ENCODE measurements at regions not wholly inside any gene's neighbourhood (a gene's known extent, or its start where the extent isn't known, plus 50 kb on each side); places are given as distances from the start of the nearest gene placed in this dataset.

GRCh38 chr9:30524311-30524710 lies 1860.1 kb upstream of the ACO1 start:
- Histone ChIP-seq H3K4me3 (ENCODE audit: low read depth, low read length) (no peak overlapping the region), H3K9me3 (ENCODE audit: control insufficient read depth, insufficient read depth, low read depth, low read length) (no peaks in the 10 kb centered on the region), H3K36me3 (ENCODE audit: control insufficient read depth in 2 of 2, insufficient read depth in 1 of 2, low read length in 2 of 2) (no peaks in the 10 kb centered on the region), H3K27ac (ENCODE audit: extremely low read depth, low read depth, low read length) (no peak overlapping the region), H3K4me1 (ENCODE audit: control insufficient read depth, insufficient read depth, low read length) (no peaks in the 10 kb centered on the region)
- TF ChIP-seq SP7 (tag by site-specific recombination; IDR thresholded peaks at IDR 0.05) (no peak), ZNF830 (tag by site-specific recombination; IDR thresholded peaks at IDR 0.05; ENCODE audit: low read depth) (no peak), HOXC10 (CRISPR knock-in tag; IDR thresholded peaks at IDR 0.05) (no peak), ZNF837 (tag by site-specific recombination; IDR thresholded peaks at IDR 0.05) (no peak), ZNF423 (tag by site-specific recombination; IDR thresholded peaks at IDR 0.05) (no peak), ZNF639 (tag by site-specific recombination; IDR thresholded peaks at IDR 0.05) (no peak), ZNF169 (tag by site-specific recombination; IDR thresholded peaks at IDR 0.05) (no peak), YY1 (tag by site-specific recombination; IDR thresholded peaks at IDR 0.05) (no peak)
- CTCF ChIA-PET, result no interaction called here
- POLR2A ChIA-PET, result no interaction called here

- Histone ChIP-seq H3K36me3 (ENCODE audit: control insufficient read depth in 2 of 2, insufficient read depth in 1 of 2, low read length in 2 of 2) (no peaks in the 10 kb centered on the region), H3K4me3 (ENCODE audit: low read depth, low read length) (no peak overlapping the region), H3K9me3 (ENCODE audit: control insufficient read depth, insufficient read depth, low read depth, low read length) (no peaks in the 10 kb centered on the region), H3K4me1 (ENCODE audit: control insufficient read depth, insufficient read depth, low read length) (no peaks in the 10 kb centered on the region), H3K27ac (ENCODE audit: extremely low read depth, low read depth, low read length) (no peak overlapping the region)
- ChIA-PET POLR2A (no interaction called here), CTCF (no interaction called here)
- TF ChIP-seq ZNF654 (tag by site-specific recombination; IDR thresholded peaks at IDR 0.05; ENCODE audit: low read depth) (no peak), ZNF645 (tag by site-specific recombination; IDR thresholded peaks at IDR 0.05) (no peak), ZFP37 (tag by site-specific recombination; IDR thresholded peaks at IDR 0.05) (no peak), ZSCAN4 (tag by site-specific recombination; IDR thresholded peaks at IDR 0.05) (no peak), ZEB2 (tag by site-specific recombination; IDR thresholded peaks at IDR 0.05) (no peak), SALL2 (tag by site-specific recombination; IDR thresholded peaks at IDR 0.05; ENCODE audit: borderline replicate concordance) (no peak), ZNF792 (tag by site-specific recombination; IDR thresholded peaks at IDR 0.05) (no peak), ZNF174 (tag by site-specific recombination; IDR thresholded peaks at IDR 0.05) (no peak), ZNF585B (tag by site-specific recombination; IDR thresholded peaks at IDR 0.05) (no peak), ZBTB26 (tag by site-specific recombination; optimal IDR thresholded peaks at IDR 0.05) (no peak), ZNF155 (tag by site-specific recombination; IDR thresholded peaks at IDR 0.05) (no peak), KLF9 (tag by site-specific recombination; IDR thresholded peaks at IDR 0.05; ENCODE audit: low read depth) (no peak)
Measured at GRCh38 chr9:30534455-30534854, 1850.0 kb upstream of the ACO1 start.

Data from HEK293 (cell line).